OCI-LY3 (cell line): ENCODE measurements at regions not wholly inside any gene's neighbourhood (a gene's known extent, or its start where the extent isn't known, plus 50 kb on each side); places are given as distances from the start of the nearest gene placed in this dataset.

Source experiments
- H2AFZ ChIP-seq: fragments of 200-600, 300-600 bp; shearing (Covaris generic); 2 replicates; pipeline ENCODE4 v1.6.0; 2014; ENCODE audit warnings: antibody characterized with exemption, low read depth, low read length
- H3K27ac ChIP-seq: fragments of 200-600, 300-600 bp; sonication (generic); 2 replicates; pipeline ENCODE4 v1.5.1; 2014; ENCODE audit warnings: mild to moderate bottlenecking, low read length, moderate library complexity, mixed read lengths
- H3K27me3 ChIP-seq: fragments of 200-600, 300-600 bp; sonication (generic); 2 replicates; pipeline ENCODE4 v1.6.1; 2014; ENCODE audit warnings: low read depth, low read length, mixed read lengths
- H3K36me3 ChIP-seq: fragments of 200-600, 300-600 bp; sonication (generic); replicated peaks from 2 replicates; pipeline ENCODE3; 2014; ENCODE audit warnings: low read depth, low read length, mixed read lengths
- H3K4me1 ChIP-seq: fragments of 300-600, 200-600 bp; sonication (generic); 2 replicates; pipeline ENCODE4 v1.6.1; 2014; ENCODE audit warnings: low read length, mixed read lengths
- H3K4me2 ChIP-seq: fragments of 200-600, 300-600 bp; sonication (generic); 2 replicates; pipeline ENCODE4 v1.6.1; 2014; ENCODE audit warnings: low read length, mixed read lengths
- H3K4me3 ChIP-seq: fragments of 300-600, 200-600 bp; sonication (generic); 2 replicates; pipeline ENCODE4 v1.5.1; 2014; ENCODE audit warnings: antibody characterized with exemption, mild to moderate bottlenecking, low read length, moderate library complexity
- H3K79me2 ChIP-seq: fragments of 300-600, 200-600 bp; shearing (Covaris generic); 2 replicates; pipeline ENCODE4 v1.6.1; 2014; ENCODE audit warnings: mild to moderate bottlenecking, low read length, mixed read lengths
- H3K9ac ChIP-seq: fragments of 300-600, 200-600 bp; shearing (Covaris generic); 2 replicates; pipeline ENCODE4 v1.6.0; 2014; ENCODE audit warnings: mild to moderate bottlenecking, low read length, moderate library complexity
- H3K9me3 ChIP-seq: fragments of 200-600, 300-600 bp; shearing (Covaris generic); 2 replicates; pipeline ENCODE4 v1.6.1; 2014; ENCODE audit warnings: low read length, mixed read lengths; ENCODE audit not compliant: insufficient read depth
- H4K20me1 ChIP-seq: fragments of 200-600, 300-600 bp; sonication (generic); 2 replicates; pipeline ENCODE4 v1.6.1; 2016; ENCODE audit warnings: low read length, mixed read lengths; ENCODE audit not compliant: insufficient read depth
- EZH2phosphoT487 ChIP-seq: fragments of 200-600 bp; shearing (Covaris generic); IDR thresholded peaks from 2 replicates; pipeline ENCODE4 v1.6.1; 2018; ENCODE audit warnings: antibody characterized with exemption, mixed run types, low read depth
- TF ChIP-seq, protein P1 (sequence below): fragments of 200-600, 300-600 bp; sonication (generic); IDR thresholded peaks from 2 replicates; pipeline ENCODE4 v1.5.1; 2014; ENCODE audit warnings: antibody characterized with exemption, low read length, low read depth

DNA sequence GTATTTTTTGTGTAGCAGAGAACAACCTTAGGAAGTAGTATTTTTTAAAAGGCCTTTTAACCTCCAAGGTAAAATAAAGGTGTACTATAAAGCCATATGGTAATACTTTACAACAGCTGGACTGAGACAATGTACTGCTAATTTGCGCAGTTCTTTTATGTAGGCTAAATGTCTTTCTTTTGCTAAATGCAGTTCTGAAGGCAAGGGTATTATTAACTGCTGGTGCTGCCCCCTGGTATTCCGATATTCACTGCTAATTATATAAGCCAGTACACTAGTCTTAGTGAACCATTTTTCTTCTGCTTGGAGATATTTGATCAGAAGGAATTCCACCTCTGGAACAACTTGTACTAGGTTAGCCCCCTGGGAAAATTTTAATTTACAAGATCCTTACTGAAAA, 272.0 kb upstream of the FERD3L start:
- no peak for TF ChIP-seq EZH2phosphoT487
- TF ChIP-seq, protein P1, sequence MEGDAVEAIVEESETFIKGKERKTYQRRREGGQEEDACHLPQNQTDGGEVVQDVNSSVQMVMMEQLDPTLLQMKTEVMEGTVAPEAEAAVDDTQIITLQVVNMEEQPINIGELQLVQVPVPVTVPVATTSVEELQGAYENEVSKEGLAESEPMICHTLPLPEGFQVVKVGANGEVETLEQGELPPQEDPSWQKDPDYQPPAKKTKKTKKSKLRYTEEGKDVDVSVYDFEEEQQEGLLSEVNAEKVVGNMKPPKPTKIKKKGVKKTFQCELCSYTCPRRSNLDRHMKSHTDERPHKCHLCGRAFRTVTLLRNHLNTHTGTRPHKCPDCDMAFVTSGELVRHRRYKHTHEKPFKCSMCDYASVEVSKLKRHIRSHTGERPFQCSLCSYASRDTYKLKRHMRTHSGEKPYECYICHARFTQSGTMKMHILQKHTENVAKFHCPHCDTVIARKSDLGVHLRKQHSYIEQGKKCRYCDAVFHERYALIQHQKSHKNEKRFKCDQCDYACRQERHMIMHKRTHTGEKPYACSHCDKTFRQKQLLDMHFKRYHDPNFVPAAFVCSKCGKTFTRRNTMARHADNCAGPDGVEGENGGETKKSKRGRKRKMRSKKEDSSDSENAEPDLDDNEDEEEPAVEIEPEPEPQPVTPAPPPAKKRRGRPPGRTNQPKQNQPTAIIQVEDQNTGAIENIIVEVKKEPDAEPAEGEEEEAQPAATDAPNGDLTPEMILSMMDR = no peak
- no peaks in the 10 kb centered on the region for H4K20me1 ChIP-seq
- no peaks in the 10 kb centered on the region for H3K36me3 ChIP-seq
- no peaks in the 10 kb centered on the region for H3K4me1 ChIP-seq
- no peak overlapping the region for H3K27ac ChIP-seq
- no peak overlapping the region for H3K4me2 ChIP-seq
- H2AFZ ChIP-seq = no peak overlapping the region
- no peak overlapping the region for H3K9ac ChIP-seq
- H3K9me3 ChIP-seq = no peaks in the 10 kb centered on the region
- no peak overlapping the region for H3K4me3 ChIP-seq
- H3K79me2 ChIP-seq = no peaks in the 10 kb centered on the region
- H3K27me3 ChIP-seq = no peaks in the 10 kb centered on the region

- TF ChIP-seq EZH2phosphoT487 = no peak
- TF ChIP-seq, protein P1 = no peak
- Histone ChIP-seq H2AFZ (no peak overlapping the region), H3K79me2 (no peaks in the 10 kb centered on the region), H3K27ac (no peak overlapping the region), H3K27me3 (no peaks in the 10 kb centered on the region), H3K4me3 (no peak overlapping the region), H3K4me2 (no peak overlapping the region), H3K36me3 (no peaks in the 10 kb centered on the region), H3K9ac (no peak overlapping the region), H3K4me1 (no peaks in the 10 kb centered on the region), H3K9me3 (no peaks in the 10 kb centered on the region), H4K20me1 (no peaks in the 10 kb centered on the region)
These were observed 269.9 kb upstream of the FERD3L start for GRCh38 chr7:19415123-19415522.

- Histone ChIP-seq H3K27me3 (no peaks in the 10 kb centered on the region), H3K27ac (no peak overlapping the region), H2AFZ (no peak overlapping the region), H3K4me2 (no peak overlapping the region), H3K36me3 (no peaks in the 10 kb centered on the region), H3K9me3 (no peaks in the 10 kb centered on the region), H3K79me2 (no peaks in the 10 kb centered on the region), H3K4me3 (no peak overlapping the region), H3K4me1 (no peaks in the 10 kb centered on the region), H3K9ac (no peak overlapping the region), H4K20me1 (no peaks in the 10 kb centered on the region)
- TF ChIP-seq, protein P1 = no peak
- TF ChIP-seq EZH2phosphoT487 = no peak
These were observed 268.3 kb upstream of the FERD3L start for GRCh38 chr7:19413443-19413965.

GRCh38 chr7:19410691-19411090, 265.5 kb upstream of the FERD3L start:
- no peaks in the 10 kb centered on the region for H3K79me2 ChIP-seq
- H4K20me1 ChIP-seq = no peaks in the 10 kb centered on the region
- H3K4me2 ChIP-seq = no peak overlapping the region
- H3K4me1 ChIP-seq = no peaks in the 10 kb centered on the region
- H3K4me3 ChIP-seq = no peak overlapping the region
- no peaks in the 10 kb centered on the region for H3K36me3 ChIP-seq
- no peaks in the 10 kb centered on the region for H3K9me3 ChIP-seq
- TF ChIP-seq, protein P1 = no peak
- TF ChIP-seq EZH2phosphoT487 = no peak
- no peak overlapping the region for H2AFZ ChIP-seq
- H3K27ac ChIP-seq = no peak overlapping the region
- no peak overlapping the region for H3K9ac ChIP-seq
- no peaks in the 10 kb centered on the region for H3K27me3 ChIP-seq
